HepG2 (cell line): ENCODE measurements at regions not wholly inside any gene's neighbourhood (a gene's known extent, or its start where the extent isn't known, plus 50 kb on each side); places are given as distances from the start of the nearest gene placed in this dataset.
A peak's percentile ranks its signal among the peaks of the same experiment; 100 is the strongest.

ENCODE experiments used
- ARNT2 ChIP-seq: sonication (generic); formaldehyde crosslinking; IDR thresholded peaks from 2 replicates; pipeline ENCODE4 v1.8.0; 2022; ENCODE audit warnings: mild to moderate bottlenecking, low read depth, missing genetic modification reagents, moderate library complexity
- ATF6 ChIP-seq: sonication (generic); formaldehyde crosslinking; conservative IDR thresholded peaks from 2 replicates; pipeline ENCODE4 v1.4.0; 2020; ENCODE audit warnings: missing genetic modification reagents
- CCAR2 ChIP-seq: fragments of 200-400 bp; formaldehyde crosslinking; optimal IDR thresholded peaks from 2 replicates; pipeline ENCODE3; 2018; ENCODE audit warnings: low read depth, mild to moderate bottlenecking, low read length, moderate library complexity
- DMAP1 ChIP-seq: IDR thresholded peaks from 2 replicates; pipeline ENCODE4 v1.6.1; 2016
- ETV6 ChIP-seq: sonication (generic); formaldehyde crosslinking; conservative IDR thresholded peaks from 2 replicates; pipeline ENCODE4 v1.4.0; 2020; ENCODE audit warnings: missing genetic modification reagents
- FOXO1 ChIP-seq: sonication (generic); formaldehyde crosslinking; IDR thresholded peaks from 2 replicates; pipeline ENCODE4 v1.4.0; 2020; ENCODE audit warnings: missing genetic modification reagents
- FOXP1 ChIP-seq, 2 experiments: fragments of 450-650 bp in 1 of 2; IDR thresholded peaks; 2 replicates each; pipeline ENCODE4 v1.6.1; 2017 to 2018; ENCODE audit warnings: antibody characterized with exemption in 1 of 2
- HDAC2 ChIP-seq: sonication (generic); formaldehyde crosslinking; IDR thresholded peaks from 2 replicates; pipeline ENCODE4 v1.4.0; 2020; ENCODE audit warnings: missing genetic modification reagents
- HOXA3 ChIP-seq: sonication (generic); formaldehyde crosslinking; IDR thresholded peaks from 2 replicates; pipeline ENCODE4 v1.5.0; 2020; ENCODE audit warnings: missing genetic modification reagents
- HOXA5 ChIP-seq: sonication (generic); formaldehyde crosslinking; IDR thresholded peaks from 2 replicates; pipeline ENCODE4 v1.4.0; 2020; ENCODE audit warnings: missing genetic modification reagents
- MEF2D ChIP-seq: sonication (generic); formaldehyde crosslinking; IDR thresholded peaks from 2 replicates; pipeline ENCODE4 v1.5.1; 2020; ENCODE audit warnings: mild to moderate bottlenecking, missing genetic modification reagents
- NCOA2 ChIP-seq: sonication (generic); formaldehyde crosslinking; IDR thresholded peaks from 2 replicates; pipeline ENCODE4 v1.8.0; 2022; ENCODE audit warnings: inconsistent platforms
- SIX1 ChIP-seq: sonication (generic); formaldehyde crosslinking; IDR thresholded peaks from 2 replicates; pipeline ENCODE4 v1.4.0; 2020; ENCODE audit warnings: missing genetic modification reagents, borderline replicate concordance
- SMAD1 ChIP-seq: sonication (generic); formaldehyde crosslinking; IDR thresholded peaks from 2 replicates; pipeline ENCODE4 v1.4.0; 2020; ENCODE audit warnings: missing genetic modification reagents, low read depth, mild to moderate bottlenecking, borderline replicate concordance
- SP1 ChIP-seq, 2 experiments: fragments of 450-650 bp in 1 of 2; sonication (generic) in 1 of 2; formaldehyde crosslinking in 1 of 2; IDR thresholded peaks; 2 replicates each; pipeline versions ENCODE4 v1.4.0 to v1.6.1; 2016 to 2020; ENCODE audit warnings: missing genetic modification reagents in 1 of 2
- TAF1 ChIP-seq: sonication (generic); formaldehyde crosslinking; IDR thresholded peaks from 2 replicates; pipeline ENCODE4 v1.4.0; 2020; ENCODE audit warnings: missing genetic modification reagents
- TFAP4 ChIP-seq: sonication (generic); IDR thresholded peaks from 2 replicates; pipeline ENCODE4 v1.6.1; 2016; ENCODE audit warnings: low read depth, borderline replicate concordance
- ZBTB7B ChIP-seq: sonication (generic); formaldehyde crosslinking; IDR thresholded peaks from 2 replicates; pipeline ENCODE4 v1.4.0; 2020; ENCODE audit warnings: missing genetic modification reagents
- ZMYM2 ChIP-seq: sonication (generic); formaldehyde crosslinking; IDR thresholded peaks from 2 replicates; pipeline ENCODE4 v1.8.0; 2022; ENCODE audit warnings: mild to moderate bottlenecking, missing genetic modification reagents
- ZNF138 ChIP-seq: sonication (generic); formaldehyde crosslinking; IDR thresholded peaks from 2 replicates; pipeline ENCODE4 v1.5.0; 2020; ENCODE audit warnings: mild to moderate bottlenecking, low read depth, missing genetic modification reagents
- ZNF234 ChIP-seq: sonication (generic); formaldehyde crosslinking; conservative IDR thresholded peaks from 2 replicates; pipeline ENCODE4 v1.5.1; 2020; ENCODE audit warnings: mild to moderate bottlenecking, missing genetic modification reagents
- ZNF292 ChIP-seq: sonication (generic); formaldehyde crosslinking; IDR thresholded peaks from 2 replicates; pipeline ENCODE4 v1.8.1; 2022; ENCODE audit warnings: mild to moderate bottlenecking, low read depth, missing genetic modification reagents, borderline replicate concordance
- ZNF337 ChIP-seq: sonication (generic); formaldehyde crosslinking; IDR thresholded peaks from 2 replicates; pipeline ENCODE4 v1.5.1; 2020; ENCODE audit warnings: missing genetic modification reagents, low read depth, mild to moderate bottlenecking, borderline replicate concordance
- ZNF503 ChIP-seq: sonication (generic); formaldehyde crosslinking; IDR thresholded peaks from 2 replicates; pipeline ENCODE4 v1.4.0; 2020; ENCODE audit warnings: missing genetic modification reagents
- ZNF546 ChIP-seq: sonication (generic); formaldehyde crosslinking; conservative IDR thresholded peaks from 2 replicates; pipeline ENCODE4 v1.8.1; 2023; ENCODE audit warnings: mild to moderate bottlenecking, missing genetic modification reagents
- ZNF644 ChIP-seq: IDR thresholded peaks from 2 replicates; pipeline ENCODE4 v1.6.1; 2016; ENCODE audit warnings: low read depth
- ZNF773 ChIP-seq: sonication (generic); formaldehyde crosslinking; IDR thresholded peaks from 2 replicates; pipeline ENCODE4 v1.4.0; 2020; ENCODE audit warnings: missing genetic modification reagents, borderline replicate concordance
- ZNF788 ChIP-seq: sonication (generic); formaldehyde crosslinking; IDR thresholded peaks from 2 replicates; pipeline ENCODE4 v1.5.0; 2020; ENCODE audit warnings: mild to moderate bottlenecking, missing genetic modification reagents, borderline replicate concordance
- ZNF792 ChIP-seq: IDR thresholded peaks from 2 replicates; pipeline ENCODE4 v1.6.1; 2016

GRCh38 chr5:38115318-38115827, 143.0 kb upstream of the EGFLAM start (continued):
- TF ChIP-seq ZNF503 (no peak), ZNF337 (no peak), HOXA3 (CRISPR knock-in tag) (peak; percentile 11; the same call in 1 of the 2 replicates), SMAD1 (CRISPR knock-in tag) (no peak), TFAP4 (peak; percentile 40; the same call in 1 of the 2 replicates), ARNT2 (CRISPR knock-in tag) (peak; percentile 49; the same call in 1 of the 2 replicates), ZNF138 (no peak), TAF1 (peak; percentile 30; the same call in 1 of the 2 replicates), SIX1 (CRISPR knock-in tag) (0 out of 2 replicates have a peak, but pooled peaks have one; percentile 42), ZNF773 (CRISPR knock-in tag) (no peak), HDAC2 (peak; percentile 84), ATF6 (CRISPR knock-in tag) (no peak), CCAR2 (no peak), MEF2D (CRISPR knock-in tag) (no peak), ZBTB7B (peak; percentile 36; the same call in 1 of the 2 replicates), ZNF234 (CRISPR knock-in tag) (no peak), ZNF788 (0 out of 2 replicates have a peak, but pooled peaks have one; percentile 29), SP1 (IDR thresholded peaks at IDR 0.05) (no peak), SP1 (CRISPR knock-in tag; IDR thresholded peaks at IDR 0.05) (no peak), ZNF644 (peak; percentile 63; the same call in 1 of the 2 replicates), DMAP1 (CRISPR knock-in tag) (no peak), FOXO1 (CRISPR knock-in tag) (peak; percentile 28; the same call in 1 of the 2 replicates), ZNF292 (peak; percentile 27; the same call in 1 of the 2 replicates), NCOA2 (peak; percentile 85), ZNF546 (no peak), HOXA5 (CRISPR knock-in tag) (no peak), ETV6 (0 out of 2 replicates have a peak, but pooled peaks have one; percentile 30), ZMYM2 (CRISPR knock-in tag) (0 out of 2 replicates have a peak, but pooled peaks have one; percentile 67), ZNF792 (CRISPR knock-in tag) (peak; percentile 55; the same call in 1 of the 2 replicates), FOXP1 (IDR thresholded peaks at IDR 0.05) (no peak), FOXP1 (CRISPR knock-in tag; IDR thresholded peaks at IDR 0.05) (peak; percentile 51; the same call in 1 of the 2 replicates)
